Mesodermal cell (in vitro differentiated cells): ENCODE measurements at regions not wholly inside any gene's neighbourhood (a gene's known extent, or its start where the extent isn't known, plus 50 kb on each side); places are given as distances from the start of the nearest gene placed in this dataset.

Experiments
- H3K27ac ChIP-seq: 2 replicates; pipeline ENCODE4 v1.7.0; 2013; ENCODE audit warnings: mild to moderate bottlenecking, low read depth, low read length, moderate library complexity; ENCODE audit not compliant: severe bottlenecking
- H3K36me3 ChIP-seq: 2 replicates; pipeline ENCODE4 v1.7.1; 2013; ENCODE audit warnings: mild to moderate bottlenecking, low read length, moderate library complexity; ENCODE audit not compliant: control insufficient read depth, insufficient read depth
- H3K4me1 ChIP-seq: one replicate; pipeline ENCODE4 v1.7.1; 2013; ENCODE audit warnings: mild to moderate bottlenecking, low read length; ENCODE audit not compliant: insufficient read depth, control insufficient read depth, poor library complexity, severe bottlenecking
- H3K4me3 ChIP-seq: 2 replicates; pipeline ENCODE4 v1.7.0; 2013; ENCODE audit warnings: low read length, control low read depth, mild to moderate bottlenecking; ENCODE audit not compliant: insufficient read depth, poor library complexity, severe bottlenecking; ENCODE audit errors: extremely low read depth
- H3K9me3 ChIP-seq: 2 replicates; pipeline ENCODE4 v1.7.1; 2013; ENCODE audit warnings: mild to moderate bottlenecking, low read length, moderate library complexity; ENCODE audit not compliant: control insufficient read depth
- WGBS, 2 experiments: methylation state at CpG; one replicate each; pipeline ENCODE4 v1.1.5; 2013; ENCODE audit warnings: missing lambda C conversion rate in 2 of 2; ENCODE audit not compliant: insufficient coverage in 2 of 2; 5-methylcytosine and 5-hydroxymethylcytosine counted together

DNA sequence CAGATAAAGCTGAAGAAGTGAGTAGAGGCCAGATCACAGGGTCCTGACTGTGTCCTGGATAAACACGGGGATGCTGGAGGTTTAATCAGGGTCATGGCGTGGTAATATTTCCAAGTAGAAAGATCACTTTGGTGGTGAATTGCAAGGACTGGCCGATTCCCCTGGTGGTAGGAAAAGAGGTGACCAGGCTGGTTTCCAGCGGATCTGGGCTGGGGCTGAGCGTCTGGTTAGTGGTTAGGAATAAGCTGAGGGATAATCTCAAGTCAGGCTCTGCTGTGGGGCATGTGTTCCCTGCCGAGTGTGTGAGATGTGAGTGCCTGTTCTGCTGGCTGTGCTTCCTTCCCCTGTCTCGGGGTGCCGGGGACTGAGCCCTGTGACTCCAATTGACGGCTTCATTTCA is 484.0 kb downstream of the TSN start:
- Histone ChIP-seq H3K27ac (no peak overlapping the region), H3K9me3 (no peaks in the 10 kb centered on the region), H3K36me3 (no peaks in the 10 kb centered on the region), H3K4me3 (no peak overlapping the region), H3K4me1 (no peaks in the 10 kb centered on the region)
- WGBS, 2 experiments: 85 to 91% methylated on average over 5 to 8 of the region's 9 CpGs

DNA sequence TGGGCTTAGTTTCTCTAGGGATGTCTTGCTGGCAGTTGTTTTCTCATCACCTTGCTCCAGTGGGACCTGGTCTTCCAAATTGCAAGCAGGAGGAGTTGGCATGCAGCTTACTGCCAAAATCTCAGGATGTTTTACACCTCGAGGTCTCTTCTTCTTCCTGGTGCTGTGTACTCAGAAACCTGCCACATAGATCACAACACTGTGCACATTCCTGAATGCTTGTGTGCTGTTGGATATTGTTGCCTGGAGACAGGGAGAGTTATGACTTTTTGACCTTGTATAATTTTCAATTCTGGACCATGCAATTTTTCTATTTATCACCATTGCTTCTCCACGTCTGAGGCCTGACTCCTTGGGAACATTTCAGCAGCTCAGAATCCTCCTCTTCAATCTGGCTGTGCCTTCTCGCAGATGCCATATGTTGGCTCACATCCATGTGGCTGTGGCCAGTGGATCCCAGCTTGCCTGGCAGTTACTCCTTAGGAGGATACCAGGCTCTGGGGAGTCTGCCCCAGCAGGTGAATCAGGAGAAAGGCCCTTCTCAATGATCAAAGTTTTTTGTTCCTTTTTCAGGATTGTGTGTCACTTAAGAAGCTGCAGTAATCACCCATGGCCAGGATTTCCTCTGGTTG is 489.3 kb downstream of the TSN start:
- no peaks in the 10 kb centered on the region for H3K36me3 ChIP-seq
- H3K9me3 ChIP-seq: no peaks in the 10 kb centered on the region
- WGBS, 2 experiments: 81 to 100% methylated on average over 2 of the region's 3 CpGs
- H3K4me3 ChIP-seq: no peak overlapping the region
- no peak overlapping the region for H3K27ac ChIP-seq
- H3K4me1 ChIP-seq: no peaks in the 10 kb centered on the region

DNA sequence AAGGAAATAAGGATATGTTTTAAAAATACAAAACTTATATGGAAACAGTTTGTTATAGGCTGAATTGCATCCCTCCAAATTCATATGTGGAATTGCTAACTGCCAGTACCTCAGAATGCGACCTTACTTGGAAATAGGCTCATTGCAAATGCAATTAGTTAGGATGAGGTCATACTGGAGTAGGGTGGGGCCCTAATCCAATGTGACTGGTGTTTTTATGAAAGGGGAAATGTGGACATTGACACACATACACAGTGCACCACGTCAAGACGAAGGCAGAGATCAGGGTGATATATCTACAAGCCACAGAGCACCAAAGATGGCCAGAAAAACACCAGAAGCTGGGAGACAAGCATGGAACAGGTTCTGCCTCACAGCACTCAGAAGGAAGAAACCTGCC is 494.2 kb downstream of the TSN start:
- Histone ChIP-seq H3K9me3 (no peaks in the 10 kb centered on the region), H3K27ac (no peak overlapping the region), H3K4me1 (no peaks in the 10 kb centered on the region), H3K4me3 (no peak overlapping the region), H3K36me3 (no peaks in the 10 kb centered on the region)
- WGBS, 2 experiments: 90 to 100% methylated on average over 1 to 3 of the region's 3 CpGs

DNA sequence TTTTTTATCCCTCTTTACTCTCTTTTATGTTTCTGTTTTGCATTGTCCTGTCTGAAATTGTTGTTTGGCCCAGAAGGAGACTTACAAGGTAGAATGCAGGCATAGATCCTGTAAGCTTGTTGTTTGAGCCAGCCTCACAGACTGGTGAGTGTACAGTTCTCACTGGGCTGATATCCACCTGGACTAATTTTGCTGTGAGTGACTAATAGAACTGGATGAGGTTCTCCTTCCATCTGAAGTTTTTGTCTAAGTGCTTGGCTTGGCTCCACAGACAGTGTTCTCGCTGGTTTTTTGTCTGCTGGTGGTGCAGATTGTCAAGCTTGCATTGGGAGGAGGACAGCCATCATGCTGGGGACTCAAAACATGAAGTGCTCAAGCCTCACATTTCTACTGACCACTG is 495.7 kb downstream of the TSN start:
- H3K27ac ChIP-seq: no peak overlapping the region
- H3K9me3 ChIP-seq: no peaks in the 10 kb centered on the region
- no peaks in the 10 kb centered on the region for H3K36me3 ChIP-seq
- no peak overlapping the region for H3K4me3 ChIP-seq
- H3K4me1 ChIP-seq: no peaks in the 10 kb centered on the region
- WGBS, 2 experiments: 100% methylated on average over 1 of the region's 1 CpG; no CpG with 5 or more reads in 1 of the 2 experiments

DNA sequence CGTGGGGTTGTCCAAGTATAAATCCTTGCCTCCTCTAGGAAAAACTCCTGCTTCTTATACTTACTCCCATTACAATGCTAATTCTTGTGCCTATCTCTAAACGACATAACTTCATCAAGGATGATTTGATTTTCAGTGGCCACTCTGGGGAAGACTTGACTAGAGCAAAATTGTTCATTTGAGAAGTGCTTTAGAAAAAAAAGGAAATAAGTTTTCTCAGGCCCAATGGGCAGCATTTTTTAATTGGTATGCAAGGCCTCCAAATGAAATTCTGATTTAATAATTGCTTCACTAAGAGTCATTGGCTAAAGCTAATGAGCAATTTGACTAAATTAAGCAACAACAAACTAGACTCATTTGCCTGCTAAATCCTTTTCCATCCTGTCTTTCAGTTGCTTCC is 496.1 kb downstream of the TSN start:
- 40 to 60% methylated on average over 1 of the region's 2 CpGs for WGBS, 2 experiments

DNA sequence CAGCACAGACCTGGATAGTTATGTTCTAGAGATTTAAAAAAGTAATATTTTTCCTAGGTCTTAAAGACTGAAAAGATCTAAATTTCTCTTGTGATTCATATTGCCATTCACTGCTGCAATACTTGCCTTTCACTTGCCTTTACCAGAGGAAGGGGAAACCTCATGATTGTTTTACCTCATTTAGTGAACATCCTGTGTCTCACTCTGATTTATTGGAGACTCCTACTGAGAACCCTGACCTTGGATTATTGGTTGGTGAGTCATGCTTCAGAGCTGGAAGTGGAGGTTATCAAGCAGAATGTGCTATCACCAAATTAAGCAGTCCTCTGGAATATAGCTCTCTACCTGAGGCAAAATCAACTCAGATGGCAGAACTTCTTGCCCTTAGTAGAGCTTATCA is 500.5 kb downstream of the TSN start:
- Histone ChIP-seq H3K4me1 (no peaks in the 10 kb centered on the region), H3K36me3 (no peaks in the 10 kb centered on the region), H3K4me3 (no peak overlapping the region), H3K9me3 (no peaks in the 10 kb centered on the region), H3K27ac (no peak overlapping the region)

More for the DNA sequence above, 496.1 kb downstream of the TSN start:
- Histone ChIP-seq H3K9me3 (no peaks in the 10 kb centered on the region), H3K27ac (no peak overlapping the region), H3K4me3 (no peak overlapping the region), H3K4me1 (no peaks in the 10 kb centered on the region), H3K36me3 (no peaks in the 10 kb centered on the region)

DNA sequence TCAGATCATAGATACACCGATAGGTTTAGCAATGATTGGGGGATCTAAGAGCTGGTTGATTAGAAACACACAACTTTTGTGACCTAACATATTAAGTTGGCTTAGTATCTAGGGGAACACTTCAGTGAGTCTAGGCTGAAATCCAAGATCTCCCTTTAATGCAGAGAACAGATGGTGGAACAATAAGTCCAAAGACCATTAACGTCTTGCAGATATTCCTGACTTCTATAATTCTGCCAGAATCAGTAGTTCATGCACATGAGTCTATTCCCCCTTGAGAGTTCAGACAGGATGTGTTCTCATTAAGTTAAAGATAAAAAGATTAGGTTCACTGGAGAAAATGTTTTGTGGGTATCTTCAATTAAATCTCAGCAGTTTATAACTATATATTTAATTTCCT is 506.5 kb downstream of the TSN start:
- Histone ChIP-seq H3K4me1 (no peaks in the 10 kb centered on the region), H3K9me3 (no peaks in the 10 kb centered on the region), H3K27ac (no peak overlapping the region), H3K4me3 (no peak overlapping the region), H3K36me3 (no peaks in the 10 kb centered on the region)
- no CpG with 5 or more reads among the region's 2 CpGs for WGBS, 2 experiments

DNA sequence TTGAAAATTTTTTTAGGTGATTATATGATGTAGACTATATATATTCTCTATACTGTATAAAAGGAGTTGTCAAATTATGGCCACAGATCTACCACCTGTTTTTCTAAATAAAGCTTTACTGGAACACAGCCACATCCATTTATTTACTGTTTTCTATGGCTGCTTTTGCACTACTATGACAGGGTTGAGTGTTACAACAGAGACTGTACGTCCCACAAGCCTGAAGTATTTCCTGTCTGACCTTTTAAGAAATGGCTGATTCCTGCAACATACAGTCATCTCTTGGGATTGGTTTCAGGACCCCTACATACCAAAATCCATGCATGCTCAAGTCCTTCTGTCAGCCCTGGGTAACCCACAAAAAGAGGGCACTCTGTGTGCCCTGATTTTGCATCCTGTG is 508.3 kb downstream of the TSN start:
- Histone ChIP-seq H3K27ac (no peak overlapping the region), H3K4me3 (no peak overlapping the region), H3K4me1 (no peaks in the 10 kb centered on the region), H3K36me3 (no peaks in the 10 kb centered on the region), H3K9me3 (no peaks in the 10 kb centered on the region)
- 89 to 100% methylated on average over 1 of the region's 1 CpG for WGBS, 2 experiments

DNA sequence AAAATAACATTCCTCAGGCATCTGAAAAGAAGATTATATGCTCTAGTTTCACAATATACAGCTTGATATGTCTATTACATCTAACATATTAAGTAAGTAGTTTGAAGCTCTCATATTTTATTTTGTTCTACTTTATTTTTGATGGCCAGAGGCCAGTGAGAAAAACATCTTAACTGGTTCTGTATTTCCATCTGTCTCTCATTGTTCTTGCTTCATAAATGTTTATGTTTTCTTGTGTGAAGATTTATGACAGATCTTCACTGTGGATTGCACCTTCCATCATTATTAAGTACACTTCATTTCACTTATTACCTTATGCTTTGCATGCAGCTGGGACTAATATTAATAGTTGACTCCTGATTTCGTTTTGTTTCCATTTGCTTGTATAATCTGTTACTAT is 511.2 kb downstream of the TSN start:
- H3K36me3 ChIP-seq: no peaks in the 10 kb centered on the region
- no peaks in the 10 kb centered on the region for H3K9me3 ChIP-seq
- no peaks in the 10 kb centered on the region for H3K4me1 ChIP-seq
- no peak overlapping the region for H3K27ac ChIP-seq
- H3K4me3 ChIP-seq: no peak overlapping the region
- WGBS, 2 experiments: no CpG with 5 or more reads among the region's 1 CpG

DNA sequence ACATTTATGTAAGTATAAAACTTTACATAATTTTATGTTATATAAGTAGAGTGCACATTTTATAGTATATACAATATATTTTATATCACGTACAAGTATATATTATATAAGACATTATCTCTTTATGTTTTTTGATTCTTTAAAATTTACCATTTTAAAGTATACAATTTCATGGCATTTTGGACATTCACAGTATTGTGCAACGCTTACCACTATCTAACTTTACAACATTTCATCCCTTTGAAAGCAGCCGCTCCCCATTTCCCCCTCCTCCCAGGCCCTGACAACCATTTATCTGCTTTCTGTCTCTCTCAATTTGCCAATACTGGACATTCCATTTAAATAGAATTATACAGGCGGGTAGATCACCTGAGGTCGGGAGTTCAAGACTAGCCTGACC is 512.5 kb downstream of the TSN start:
- WGBS, 2 experiments: 80 to 93% methylated on average over 4 of the region's 5 CpGs
- H3K4me3 ChIP-seq: no peak overlapping the region
- H3K27ac ChIP-seq: no peak overlapping the region
- H3K36me3 ChIP-seq: no peaks in the 10 kb centered on the region
- no peaks in the 10 kb centered on the region for H3K4me1 ChIP-seq
- H3K9me3 ChIP-seq: no peaks in the 10 kb centered on the region

DNA sequence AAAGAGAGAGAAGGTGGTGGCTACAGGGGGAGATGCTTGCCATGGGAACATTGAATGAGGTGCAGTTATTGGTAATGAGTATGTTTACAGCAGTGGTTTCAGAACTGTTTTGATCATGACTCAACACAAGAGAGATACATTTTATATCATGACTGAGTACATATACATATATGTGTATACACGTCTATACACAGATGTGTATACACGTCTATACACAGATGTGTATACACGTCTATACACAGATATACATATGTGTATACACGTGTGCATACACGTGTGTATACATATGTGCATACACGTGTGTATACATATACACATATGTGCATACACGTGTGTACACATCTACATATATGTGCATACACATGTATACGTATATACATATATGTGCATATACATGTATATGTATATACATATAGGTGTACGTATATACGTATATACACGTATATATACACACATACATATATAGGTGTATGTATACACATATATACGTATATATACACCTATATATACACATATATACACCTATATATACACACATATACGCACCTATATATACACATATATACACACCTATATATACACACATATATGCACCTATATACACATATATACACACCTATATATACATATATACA is 518.5 kb downstream of the TSN start:
- Histone ChIP-seq H3K9me3 (no peaks in the 10 kb centered on the region), H3K4me3 (no peak overlapping the region), H3K36me3 (no peaks in the 10 kb centered on the region), H3K27ac (no peak overlapping the region), H3K4me1 (no peaks in the 10 kb centered on the region)
- WGBS, 2 experiments: 100% methylated on average over 1 of the region's 13 CpGs; no CpG with 5 or more reads in 1 of the 2 experiments
